GM12878 (cell line): ENCODE measurements at regions not wholly inside any gene's neighbourhood (a gene's known extent, or its start where the extent isn't known, plus 50 kb on each side); places are given as distances from the start of the nearest gene placed in this dataset.
A peak's percentile ranks its signal among the peaks of the same experiment; 100 is the strongest.

Experiments
- ATAC-seq: fragments of 200-7000 bp; cut with Tn5 transposase; 3 replicates; pipeline ENCODE4 v1.9.1; 2020; ENCODE audit warnings: mild to moderate bottlenecking, moderate library complexity
- BruUV-seq: library from RNA; stranded (reverse); fragments of 400-500 nt; replicated peaks from 2 replicates; lab custom pipeline; 2021; lab: Mats Ljungman, UMichigan
- CTCF ChIA-PET: fragments of 300-600 bp; sonication (Branson Sonifier 250); formaldehyde crosslinking; extraction: SDS; loops from one replicate; lab custom pipeline; 2021; ENCODE audit warnings: inconsistent platforms; lab: Yijun Ruan, JAX
- POLR2A ChIA-PET: fragments of 350-600 bp; formaldehyde crosslinking; extraction: SDS; loops from one replicate; lab custom pipeline; 2021; ENCODE audit warnings: inconsistent platforms; lab: Charles Lee
- RAD21 ChIA-PET: fragments of 300-600 bp; sonication (Branson Sonifier 250); formaldehyde crosslinking; loops from one replicate; lab custom pipeline; 2023; ENCODE audit warnings: antibody characterized with exemption; ENCODE audit not compliant: unreplicated experiment; lab: Charles Lee
- SMC1A ChIA-PET: fragments of 300-600 bp; sonication (Branson Sonifier 250); formaldehyde crosslinking; loops from one replicate; lab custom pipeline; 2023; ENCODE audit not compliant: unreplicated experiment, uncharacterized antibody; lab: Charles Lee
- DNase-seq: peaks from one replicate; pipeline ENCODE4 v3.0.0-alpha.2; 2011; ENCODE audit warnings: low read depth, low spot score
- FAIRE-seq: peaks from 3 replicates; lab custom pipeline; 2011; peaks lifted over from hg19 to GRCh38; lab: Jason Lieb, UNC
- H2AFZ ChIP-seq: 2 replicates; pipeline ENCODE4 v1.6.0; 2011; ENCODE audit warnings: low read depth, low read length, control low read depth; ENCODE audit not compliant: control insufficient read depth
- H3K27ac ChIP-seq: 2 replicates; pipeline ENCODE4 v1.5.1; 2011; ENCODE audit warnings: control low read depth; ENCODE audit not compliant: control insufficient read depth, insufficient read depth
- H3K27me3 ChIP-seq, 2 experiments: replicated peaks in 1 of 2; 2 replicates each; pipeline versions ENCODE4 v1.6.0 to v1.6.1; 2011; ENCODE audit warnings: low read length in 1 of 2; ENCODE audit not compliant: control insufficient read depth in 2 of 2, insufficient read depth in 2 of 2
- H3K36me3 ChIP-seq, 2 experiments: 2 replicates each; pipeline ENCODE4 v1.5.1; 2011; ENCODE audit warnings: low read length in 1 of 2; ENCODE audit not compliant: control insufficient read depth in 2 of 2, insufficient read depth in 2 of 2
- H3K4me1 ChIP-seq: 2 replicates; pipeline ENCODE4 v1.6.1; 2011; ENCODE audit warnings: mild to moderate bottlenecking, low read length, moderate library complexity, mixed read lengths; ENCODE audit not compliant: control insufficient read depth, insufficient read depth
- H3K4me2 ChIP-seq: 2 replicates; pipeline ENCODE4 v1.6.0; 2011; ENCODE audit warnings: control low read depth; ENCODE audit not compliant: control insufficient read depth, insufficient read depth
- H3K4me3 ChIP-seq: fragments of 200-600 bp; sonication (generic); 2 replicates; pipeline ENCODE4 v1.5.1; 2016
- H3K79me2 ChIP-seq: 2 replicates; pipeline ENCODE4 v1.6.0; 2011; ENCODE audit warnings: low read length; ENCODE audit not compliant: control insufficient read depth, insufficient read depth
- H3K9ac ChIP-seq: 2 replicates; pipeline ENCODE4 v1.8.0; 2011; ENCODE audit warnings: low read length, control low read depth, mixed read lengths; ENCODE audit not compliant: control insufficient read depth, insufficient read depth
- H3K9me3 ChIP-seq: replicated peaks from 3 replicates; pipeline ENCODE4 v1.5.1; 2011; ENCODE audit warnings: mild to moderate bottlenecking, low read length; ENCODE audit not compliant: control insufficient read depth, insufficient read depth
- H4K20me1 ChIP-seq: 2 replicates; pipeline ENCODE4 v1.6.0; 2011; ENCODE audit not compliant: control insufficient read depth, insufficient read depth
- BCL11A ChIP-seq: IDR thresholded peaks from 2 replicates; pipeline ENCODE4 v1.6.1; 2011; ENCODE audit warnings: low read depth, low read length
- EED ChIP-seq: sonication (generic); IDR thresholded peaks from 2 replicates; pipeline ENCODE4 v1.6.1; 2016; ENCODE audit warnings: antibody characterized with exemption, low read depth
- FOXM1 ChIP-seq: IDR thresholded peaks from 2 replicates; pipeline ENCODE4 v1.6.1; 2012; ENCODE audit warnings: low read depth, mild to moderate bottlenecking, inconsistent platforms, low read length, moderate library complexity
- GABPA ChIP-seq: IDR thresholded peaks from 2 replicates; pipeline ENCODE4 v1.6.1; 2014; ENCODE audit warnings: antibody characterized with exemption, low read depth, mild to moderate bottlenecking, inconsistent platforms
- IKZF2 ChIP-seq, 2 experiments: fragments of 450-650 bp; IDR thresholded peaks; 2 replicates each; pipeline ENCODE4 v1.6.1; 2017; ENCODE audit warnings: mild to moderate bottlenecking in 2 of 2, moderate library complexity in 2 of 2
- IRF4 ChIP-seq: IDR thresholded peaks from 2 replicates; pipeline ENCODE4 v1.6.1; 2011; ENCODE audit warnings: low read depth, low read length
- JUNB ChIP-seq: IDR thresholded peaks from 2 replicates; pipeline ENCODE4 v1.6.1; 2016; ENCODE audit warnings: antibody characterized with exemption, mild to moderate bottlenecking
- MEF2B ChIP-seq: fragments of 450-650 bp; IDR thresholded peaks from 2 replicates; pipeline ENCODE4 v1.6.1; 2018; ENCODE audit warnings: mild to moderate bottlenecking, moderate library complexity; ENCODE audit not compliant: partially characterized antibody, poor library complexity, severe bottlenecking
- PAX5 ChIP-seq: IDR thresholded peaks from 2 replicates; pipeline ENCODE4 v1.6.1; 2011; ENCODE audit warnings: low read depth, low read length, borderline replicate concordance
- POU2F2 ChIP-seq: IDR thresholded peaks from 3 replicates; pipeline ENCODE4 v1.6.1; 2011; ENCODE audit warnings: low read depth, mild to moderate bottlenecking, low read length, borderline replicate concordance
- RUNX3 ChIP-seq: IDR thresholded peaks from 2 replicates; pipeline ENCODE4 v1.6.1; 2012; ENCODE audit warnings: low read length, inconsistent platforms
- SUPT20H ChIP-seq: IDR thresholded peaks from 2 replicates; pipeline ENCODE4 v1.6.1; 2011; ENCODE audit warnings: low read depth, mild to moderate bottlenecking, low read length, moderate library complexity, borderline replicate concordance; ENCODE audit not compliant: control insufficient read depth
- TCF12 ChIP-seq: IDR thresholded peaks from 2 replicates; pipeline ENCODE4 v1.6.1; 2011; ENCODE audit warnings: low read depth, mild to moderate bottlenecking, low read length
- TCF3 ChIP-seq: IDR thresholded peaks from 2 replicates; pipeline ENCODE4 v1.6.1; 2012; ENCODE audit warnings: low read depth, mild to moderate bottlenecking, low read length, borderline replicate concordance; ENCODE audit not compliant: insufficient read depth
- YBX1 ChIP-seq: fragments of 450-650 bp; IDR thresholded peaks from 2 replicates; pipeline ENCODE4 v1.6.1; 2016; ENCODE audit warnings: antibody characterized with exemption
- WGBS: methylation state at CpG from one replicate; pipeline ENCODE4 v1.1.6; 2016; ENCODE audit warnings: low lambda C conversion rate; ENCODE audit not compliant: insufficient replicate concordance, insufficient coverage; ENCODE audit errors: missing lambda C conversion rate; 5-methylcytosine and 5-hydroxymethylcytosine counted together
- in situ Hi-C: fragments of 300-500 bp; cut with MboI; formaldehyde crosslinking; loops from 9 replicates; pipeline ENCODE4 v1.14.3; 2018; ENCODE audit warnings: mixed read lengths
- intact Hi-C: fragments of 100-400 bp; cut with micrococcal nuclease; formaldehyde crosslinking; loops from one replicate; pipeline ENCODE4 v1.14.2; 2022; ENCODE audit not compliant: unreplicated experiment
- TF ChIP-seq, protein P1 (sequence below): fragments of 150-350 bp; IDR thresholded peaks from 2 replicates; pipeline ENCODE4 v1.6.1; 2014; ENCODE audit warnings: mild to moderate bottlenecking, low read depth, low read length
- TF ChIP-seq, protein P2 (sequence below): fragments of 450-650 bp; IDR thresholded peaks from 2 replicates; pipeline ENCODE4 v1.6.1; 2017; ENCODE audit warnings: antibody characterized with exemption, mild to moderate bottlenecking, moderate library complexity

DNA sequence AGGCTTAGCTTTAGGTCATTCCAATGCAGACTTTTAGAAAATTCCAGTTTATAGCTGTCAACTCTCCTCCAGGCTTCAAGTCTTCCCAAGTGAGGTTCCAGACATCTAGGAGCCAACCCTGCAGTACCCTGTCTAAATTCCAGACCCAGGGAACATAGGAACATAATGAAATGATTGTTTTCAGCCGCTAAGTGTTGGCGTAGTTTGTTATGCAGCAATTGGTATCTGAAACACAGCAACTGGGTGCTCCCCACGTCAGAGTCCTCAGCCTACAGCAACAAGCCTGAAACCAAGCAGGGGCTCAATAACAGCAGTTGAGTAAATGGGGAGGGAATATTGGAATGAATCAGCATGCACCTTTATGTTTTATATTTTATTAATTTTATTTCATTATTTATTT, 66.8 kb downstream of the BOD1 start (continued):
- TF ChIP-seq, protein P1, sequence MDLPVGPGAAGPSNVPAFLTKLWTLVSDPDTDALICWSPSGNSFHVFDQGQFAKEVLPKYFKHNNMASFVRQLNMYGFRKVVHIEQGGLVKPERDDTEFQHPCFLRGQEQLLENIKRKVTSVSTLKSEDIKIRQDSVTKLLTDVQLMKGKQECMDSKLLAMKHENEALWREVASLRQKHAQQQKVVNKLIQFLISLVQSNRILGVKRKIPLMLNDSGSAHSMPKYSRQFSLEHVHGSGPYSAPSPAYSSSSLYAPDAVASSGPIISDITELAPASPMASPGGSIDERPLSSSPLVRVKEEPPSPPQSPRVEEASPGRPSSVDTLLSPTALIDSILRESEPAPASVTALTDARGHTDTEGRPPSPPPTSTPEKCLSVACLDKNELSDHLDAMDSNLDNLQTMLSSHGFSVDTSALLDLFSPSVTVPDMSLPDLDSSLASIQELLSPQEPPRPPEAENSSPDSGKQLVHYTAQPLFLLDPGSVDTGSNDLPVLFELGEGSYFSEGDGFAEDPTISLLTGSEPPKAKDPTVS = no peak

DNA sequence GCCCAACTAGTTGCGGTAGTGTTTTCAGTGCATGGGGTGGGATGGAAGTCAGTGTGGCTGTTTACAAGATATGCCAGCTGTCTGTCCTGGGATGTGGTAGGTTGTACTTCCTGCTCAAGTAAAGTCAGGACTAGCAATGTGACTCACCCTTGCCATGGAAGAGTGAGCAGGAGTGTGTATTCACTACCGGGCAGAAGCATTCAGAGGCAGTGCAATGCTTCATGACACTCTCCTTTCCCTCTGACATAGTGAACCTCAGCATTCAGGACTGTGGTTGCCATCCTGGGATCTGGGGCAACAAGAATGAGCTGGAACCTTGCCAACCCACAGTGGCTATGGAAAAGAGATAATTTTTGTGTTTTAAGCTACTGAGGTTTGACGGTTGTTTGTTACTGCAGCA, 68.9 kb downstream of the BOD1 start:
- CTCF ChIA-PET = interaction anchor here (2.3 kb wide), 1 partner anchor 26 kb away, joined by 11 read pairs; no protein-coding TSS in a partner anchor

More for the DNA sequence above, 68.9 kb downstream of the BOD1 start:
- RAD21 ChIA-PET = no interaction called here
- Histone ChIP-seq H3K79me2 (no peaks in the 10 kb centered on the region), H3K4me3 (no peak overlapping the region), H3K27ac (no peak overlapping the region), H4K20me1 (no peaks in the 10 kb centered on the region), H3K4me2 (peak overlapping the region; percentile 31; the same call in 1 of the 2 replicates), H3K9me3 (no peaks in the 10 kb centered on the region), H3K27me3 (no peaks in the 10 kb centered on the region), H2AFZ (no peak overlapping the region; the same call in 1 of the 2 replicates), H3K4me1 (peaks cover 10% of the 10 kb centered on the region)
- BruUV-seq = no TSS peak
- DNase-seq (peak; percentile 48), ATAC-seq (peak; percentile 93), FAIRE-seq (peak; percentile 68)
- POLR2A ChIA-PET = no interaction called here
- TF ChIP-seq, protein P2, sequence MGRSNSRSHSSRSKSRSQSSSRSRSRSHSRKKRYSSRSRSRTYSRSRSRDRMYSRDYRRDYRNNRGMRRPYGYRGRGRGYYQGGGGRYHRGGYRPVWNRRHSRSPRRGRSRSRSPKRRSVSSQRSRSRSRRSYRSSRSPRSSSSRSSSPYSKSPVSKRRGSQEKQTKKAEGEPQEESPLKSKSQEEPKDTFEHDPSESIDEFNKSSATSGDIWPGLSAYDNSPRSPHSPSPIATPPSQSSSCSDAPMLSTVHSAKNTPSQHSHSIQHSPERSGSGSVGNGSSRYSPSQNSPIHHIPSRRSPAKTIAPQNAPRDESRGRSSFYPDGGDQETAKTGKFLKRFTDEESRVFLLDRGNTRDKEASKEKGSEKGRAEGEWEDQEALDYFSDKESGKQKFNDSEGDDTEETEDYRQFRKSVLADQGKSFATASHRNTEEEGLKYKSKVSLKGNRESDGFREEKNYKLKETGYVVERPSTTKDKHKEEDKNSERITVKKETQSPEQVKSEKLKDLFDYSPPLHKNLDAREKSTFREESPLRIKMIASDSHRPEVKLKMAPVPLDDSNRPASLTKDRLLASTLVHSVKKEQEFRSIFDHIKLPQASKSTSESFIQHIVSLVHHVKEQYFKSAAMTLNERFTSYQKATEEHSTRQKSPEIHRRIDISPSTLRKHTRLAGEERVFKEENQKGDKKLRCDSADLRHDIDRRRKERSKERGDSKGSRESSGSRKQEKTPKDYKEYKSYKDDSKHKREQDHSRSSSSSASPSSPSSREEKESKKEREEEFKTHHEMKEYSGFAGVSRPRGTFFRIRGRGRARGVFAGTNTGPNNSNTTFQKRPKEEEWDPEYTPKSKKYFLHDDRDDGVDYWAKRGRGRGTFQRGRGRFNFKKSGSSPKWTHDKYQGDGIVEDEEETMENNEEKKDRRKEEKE = no peak
- peak; percentile 69 for TF ChIP-seq JUNB
- TF ChIP-seq IRF4 = peak; percentile 58
- no peak for TF ChIP-seq SUPT20H
- TF ChIP-seq MEF2B = no peak
- TF ChIP-seq EED = peak; percentile 91
- peak; percentile 29; the same call in 1 of the 3 replicates for TF ChIP-seq POU2F2
- 0 out of 2 replicates have a peak, but pooled peaks have one; percentile 21 for TF ChIP-seq GABPA
- TF ChIP-seq BCL11A = 0 out of 2 replicates have a peak, but pooled peaks have one; percentile 23
- TF ChIP-seq TCF12 = peak; percentile 71; the same call in 1 of the 2 replicates
- TF ChIP-seq, protein P1 = no peak
- peak; percentile 85 for TF ChIP-seq TCF3
- TF ChIP-seq FOXM1 = no peak
- TF ChIP-seq RUNX3 = peak; percentile 74
- no peak for TF ChIP-seq YBX1
- TF ChIP-seq PAX5 = peak; percentile 82; the same call in 1 of the 2 replicates
- peak in 1 of 2 experiments; percentile 33; a peak in 1 of 4 replicates for TF ChIP-seq IKZF2 (IDR thresholded peaks at IDR 0.05)
- TF ChIP-seq, all 136 proteins: peak for 11
- in situ Hi-C loops (no loop called here), intact Hi-C loops (no loop called here)
- H3K36me3 ChIP-seq = no peaks in the 10 kb centered on the region
- no peak overlapping the region for H3K9ac ChIP-seq
- 24% methylated on average over 3 of the region's 3 CpGs for WGBS
- SMC1A ChIA-PET = no interaction called here
